Smooth muscle cell (in vitro differentiated cells): ENCODE measurements at regions not wholly inside any gene's neighbourhood (a gene's known extent, or its start where the extent isn't known, plus 50 kb on each side); places are given as distances from the start of the nearest gene placed in this dataset.

Experiments
- DNase-seq: peaks from one replicate; lab custom pipeline; 2025; ENCODE audit not compliant: unreplicated experiment; lab: John Stamatoyannopoulos, UW
- H2AFZ ChIP-seq: fragments of 200-600 bp; sonication (generic); 2 replicates; pipeline ENCODE4 v1.6.0; 2016; ENCODE audit warnings: antibody characterized with exemption, low read depth, mild to moderate bottlenecking
- H3F3A ChIP-seq: fragments of 200-600 bp; sonication (generic); 2 replicates; pipeline ENCODE4 v1.6.0; 2017; ENCODE audit warnings: antibody characterized with exemption, low read depth
- H3K27ac ChIP-seq: fragments of 200-600 bp; sonication (generic); 2 replicates; pipeline ENCODE4 v1.5.1; 2016; ENCODE audit warnings: low read depth, mild to moderate bottlenecking
- H3K27me3 ChIP-seq: fragments of 200-600 bp; sonication (generic); 2 replicates; pipeline ENCODE4 v1.6.1; 2016; ENCODE audit warnings: low read depth, mild to moderate bottlenecking
- H3K36me3 ChIP-seq: fragments of 200-600 bp; sonication (generic); 2 replicates; pipeline ENCODE4 v1.5.1; 2016; ENCODE audit warnings: low read depth
- H3K4me1 ChIP-seq: fragments of 200-600 bp; sonication (generic); 2 replicates; pipeline ENCODE4 v1.5.1; 2016; ENCODE audit warnings: low read depth
- H3K4me2 ChIP-seq: fragments of 200-600 bp; sonication (generic); 2 replicates; pipeline ENCODE4 v1.6.0; 2016; ENCODE audit warnings: mild to moderate bottlenecking
- H3K4me3 ChIP-seq: fragments of 200-600 bp; sonication (generic); 2 replicates; pipeline ENCODE4 v1.5.1; 2016; ENCODE audit warnings: mild to moderate bottlenecking
- H3K79me2 ChIP-seq: fragments of 200-600 bp; sonication (generic); 2 replicates; pipeline ENCODE4 v1.6.0; 2016; ENCODE audit warnings: low read depth, mild to moderate bottlenecking
- H3K9ac ChIP-seq: fragments of 200-600 bp; sonication (generic); 2 replicates; pipeline ENCODE4 v1.6.0; 2016; ENCODE audit warnings: low read depth
- H3K9me3 ChIP-seq: fragments of 200-600 bp; sonication (generic); replicated peaks from 2 replicates; pipeline ENCODE4 v1.5.1; 2016; ENCODE audit warnings: low read depth
- H4K20me1 ChIP-seq: fragments of 200-600 bp; sonication (generic); 2 replicates; pipeline ENCODE4 v1.6.0; 2016; ENCODE audit warnings: low read depth
- WGBS: methylation state at CpG from one replicate; pipeline ENCODE4 v1.1.7; 2016; ENCODE audit warnings: low lambda C conversion rate; 5-methylcytosine and 5-hydroxymethylcytosine counted together
- TF ChIP-seq, protein P1 (sequence below): fragments of 200-600 bp; sonication (generic); IDR thresholded peaks from 2 replicates; pipeline ENCODE4 v1.5.1; 2017; ENCODE audit warnings: borderline replicate concordance, mild to moderate bottlenecking, antibody characterized with exemption; ENCODE audit not compliant: insufficient read depth, poor library complexity, severe bottlenecking

- H3K4me2 ChIP-seq: no peak overlapping the region
- H3K4me1 ChIP-seq: peaks cover 16% of the 10 kb centered on the region
- H3K4me3 ChIP-seq: no peak overlapping the region
- peaks cover 24% of the 10 kb centered on the region for H3K27me3 ChIP-seq
- H3K9ac ChIP-seq: no peak overlapping the region
- H2AFZ ChIP-seq: no peak overlapping the region
- no peaks in the 10 kb centered on the region for H4K20me1 ChIP-seq
- 57% methylated on average over 9 of the region's 9 CpGs for WGBS
- H3K36me3 ChIP-seq: no peaks in the 10 kb centered on the region
- no peak overlapping the region for H3K27ac ChIP-seq
- DNase-seq: no peak
- TF ChIP-seq, protein P1, sequence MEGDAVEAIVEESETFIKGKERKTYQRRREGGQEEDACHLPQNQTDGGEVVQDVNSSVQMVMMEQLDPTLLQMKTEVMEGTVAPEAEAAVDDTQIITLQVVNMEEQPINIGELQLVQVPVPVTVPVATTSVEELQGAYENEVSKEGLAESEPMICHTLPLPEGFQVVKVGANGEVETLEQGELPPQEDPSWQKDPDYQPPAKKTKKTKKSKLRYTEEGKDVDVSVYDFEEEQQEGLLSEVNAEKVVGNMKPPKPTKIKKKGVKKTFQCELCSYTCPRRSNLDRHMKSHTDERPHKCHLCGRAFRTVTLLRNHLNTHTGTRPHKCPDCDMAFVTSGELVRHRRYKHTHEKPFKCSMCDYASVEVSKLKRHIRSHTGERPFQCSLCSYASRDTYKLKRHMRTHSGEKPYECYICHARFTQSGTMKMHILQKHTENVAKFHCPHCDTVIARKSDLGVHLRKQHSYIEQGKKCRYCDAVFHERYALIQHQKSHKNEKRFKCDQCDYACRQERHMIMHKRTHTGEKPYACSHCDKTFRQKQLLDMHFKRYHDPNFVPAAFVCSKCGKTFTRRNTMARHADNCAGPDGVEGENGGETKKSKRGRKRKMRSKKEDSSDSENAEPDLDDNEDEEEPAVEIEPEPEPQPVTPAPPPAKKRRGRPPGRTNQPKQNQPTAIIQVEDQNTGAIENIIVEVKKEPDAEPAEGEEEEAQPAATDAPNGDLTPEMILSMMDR: no peak
- H3K79me2 ChIP-seq: no peaks in the 10 kb centered on the region
- H3F3A ChIP-seq: no peaks in the 10 kb centered on the region
- H3K9me3 ChIP-seq: no peaks in the 10 kb centered on the region
These were observed 322.3 kb upstream of the B3GAT1 start for GRCh38 chr11:134734141-134734845.

- peaks cover 24% of the 10 kb centered on the region for H3K27me3 ChIP-seq
- peaks cover 16% of the 10 kb centered on the region for H3K4me1 ChIP-seq
- H3K4me2 ChIP-seq: no peak overlapping the region
- H3K79me2 ChIP-seq: no peaks in the 10 kb centered on the region
- no peak overlapping the region for H3K9ac ChIP-seq
- no peak overlapping the region for H3K27ac ChIP-seq
- H3K9me3 ChIP-seq: no peaks in the 10 kb centered on the region
- H4K20me1 ChIP-seq: no peaks in the 10 kb centered on the region
- no peaks in the 10 kb centered on the region for H3F3A ChIP-seq
- H2AFZ ChIP-seq: no peak overlapping the region
- 79% methylated on average over 9 of the region's 9 CpGs for WGBS
- TF ChIP-seq, protein P1: no peak
- H3K4me3 ChIP-seq: no peak overlapping the region
- DNase-seq: no peak
- H3K36me3 ChIP-seq: no peaks in the 10 kb centered on the region
These were observed 321.6 kb upstream of the B3GAT1 start for GRCh38 chr11:134733646-134734045.

DNA sequence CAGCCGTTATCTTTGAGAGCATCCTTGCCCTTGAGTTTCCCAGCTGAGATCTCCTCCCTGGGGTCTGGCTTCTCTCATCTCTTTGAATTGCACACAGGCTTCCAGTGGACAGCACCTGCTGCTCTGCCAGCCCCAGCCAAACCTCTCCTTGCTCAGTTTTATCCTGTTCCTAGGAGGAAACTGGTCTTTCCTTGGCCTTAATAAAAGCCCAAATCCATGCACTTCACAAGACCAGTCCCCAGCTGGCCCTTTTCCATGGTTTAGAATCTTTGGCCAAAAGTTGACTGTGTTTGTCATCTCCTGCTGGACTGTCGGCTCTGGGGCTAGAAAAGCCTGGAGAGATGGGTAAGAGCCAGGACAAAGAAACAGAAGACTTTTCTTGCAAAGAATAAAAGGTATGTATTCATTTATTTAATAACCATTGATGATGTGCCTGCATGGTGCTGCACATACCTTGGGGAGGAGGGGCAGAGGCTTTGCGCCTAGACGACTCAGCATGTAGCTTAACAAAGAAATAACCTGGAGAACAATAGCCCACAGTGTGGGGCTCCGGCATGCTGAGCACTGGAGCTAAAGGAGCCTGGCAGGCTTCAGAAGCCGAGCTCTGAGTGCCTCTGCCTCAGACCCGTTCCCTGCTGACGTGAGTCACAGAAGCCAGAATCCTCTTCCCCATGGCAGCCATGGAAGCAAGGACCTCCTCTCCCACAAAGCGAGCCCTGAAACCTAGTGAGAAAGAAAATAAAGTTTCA lies 319.3 kb upstream of the B3GAT1 start:
- TF ChIP-seq, protein P1: no peak
- H3K79me2 ChIP-seq: no peaks in the 10 kb centered on the region
- H3K4me2 ChIP-seq: no peak overlapping the region
- H3K9ac ChIP-seq: no peak overlapping the region
- H3K36me3 ChIP-seq: no peaks in the 10 kb centered on the region
- no peaks in the 10 kb centered on the region for H4K20me1 ChIP-seq
- H3K4me1 ChIP-seq: peaks cover 16% of the 10 kb centered on the region
- peaks cover 29% of the 10 kb centered on the region for H3K27me3 ChIP-seq
- H3F3A ChIP-seq: no peaks in the 10 kb centered on the region
- DNase-seq: no peak
- no peak overlapping the region for H2AFZ ChIP-seq
- H3K9me3 ChIP-seq: no peaks in the 10 kb centered on the region
- 48% methylated on average over 9 of the region's 9 CpGs for WGBS
- no peak overlapping the region for H3K4me3 ChIP-seq
- no peak overlapping the region for H3K27ac ChIP-seq
